Memory B cell (primary cell): ENCODE measurements at regions not wholly inside any gene's neighbourhood (a gene's known extent, or its start where the extent isn't known, plus 50 kb on each side); places are given as distances from the start of the nearest gene placed in this dataset.

Source experiments
- ATAC-seq: fragments of 150-1000 bp; cut with Tn5 transposase; 2 replicates; pipeline ENCODE4 v1.10.0; 2021; ENCODE audit warnings: low read depth, mild to moderate bottlenecking, moderate library complexity
- DNase-seq, 2 donors: peaks; one replicate each; pipeline ENCODE4 v3.0.0; 2022; ENCODE audit warnings: low spot score in 2 of 2
- H3K27ac Mint-ChIP-seq: one replicate; pipeline ENCODE4 v1.8.0; 2022; ENCODE audit warnings: mild to moderate bottlenecking, moderate library complexity, mixed read lengths
- H3K27me3 Mint-ChIP-seq: one replicate; pipeline ENCODE4 v1.8.0; 2022; ENCODE audit warnings: mixed read lengths
- H3K36me3 Mint-ChIP-seq: one replicate; pipeline ENCODE4 v1.8.0; 2022; ENCODE audit warnings: mild to moderate bottlenecking, mixed read lengths
- H3K4me1 Mint-ChIP-seq: one replicate; pipeline ENCODE4 v1.8.0; 2022; ENCODE audit warnings: mixed read lengths
- H3K4me3 Mint-ChIP-seq: one replicate; pipeline ENCODE4 v1.8.0; 2022; ENCODE audit warnings: mild to moderate bottlenecking, moderate library complexity, mixed read lengths
- H3K9me3 Mint-ChIP-seq: one replicate; pipeline ENCODE4 v1.8.0; 2022; ENCODE audit warnings: mixed read lengths

DNA sequence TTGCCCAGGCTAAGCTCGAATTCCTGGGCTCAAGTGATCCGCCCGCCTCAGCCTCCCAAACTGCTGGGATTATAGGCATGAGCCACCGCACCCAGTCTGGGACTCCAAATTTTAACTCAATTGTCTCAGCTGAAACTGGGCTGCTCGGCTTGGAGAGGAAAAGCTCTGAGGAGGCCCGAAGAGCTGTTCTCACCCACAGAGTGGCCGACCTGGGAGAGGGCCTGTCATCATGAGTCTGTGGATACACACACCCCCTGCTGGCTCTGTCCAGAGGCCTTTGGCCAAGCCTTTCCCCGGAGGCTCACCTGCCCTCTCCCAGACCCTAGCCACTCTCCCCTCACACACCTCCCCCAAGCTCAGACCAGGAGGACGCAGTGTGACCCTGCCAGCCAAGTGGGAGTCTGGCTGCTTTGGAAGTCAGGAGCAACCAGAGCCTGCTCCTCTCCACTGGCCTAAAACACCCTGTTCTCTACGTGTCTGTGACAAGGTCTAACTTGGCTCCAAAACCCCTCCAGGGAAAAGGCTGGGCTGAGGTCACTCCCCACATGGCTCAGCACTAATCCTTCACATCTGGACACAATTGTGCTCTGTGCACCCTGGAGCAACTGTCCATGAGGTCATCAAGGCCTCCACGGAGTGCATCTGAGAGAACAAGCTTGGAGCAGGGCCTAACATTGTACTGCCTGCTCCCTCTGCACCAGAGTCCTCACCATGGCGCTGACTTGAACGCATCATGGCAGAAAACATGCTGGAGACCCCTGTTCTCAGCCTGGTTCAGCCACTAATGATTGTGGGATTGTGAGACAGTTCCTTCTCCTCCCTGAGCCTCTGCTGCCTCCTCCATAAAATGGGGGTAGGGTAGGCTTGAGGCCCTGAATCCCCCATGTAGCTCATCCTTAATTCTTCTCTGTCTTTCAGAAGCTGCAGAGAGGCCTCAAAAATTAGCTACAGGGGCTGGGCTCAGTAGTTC, 49.9 kb upstream of the RAB6C start:
- no peaks in the 10 kb centered on the region for H3K4me1 Mint-ChIP-seq
- no peaks in the 10 kb centered on the region for H3K9me3 Mint-ChIP-seq
- H3K36me3 Mint-ChIP-seq: no peaks in the 10 kb centered on the region
- H3K27me3 Mint-ChIP-seq: peaks cover 20% of the 10 kb centered on the region
- H3K27ac Mint-ChIP-seq: no peak overlapping the region
- no peak for DNase-seq
- no peak overlapping the region for H3K4me3 Mint-ChIP-seq
- ATAC-seq: no peak
